Right lobe of liver (tissue), 4 donors: ENCODE measurements at regions not wholly inside any gene's neighbourhood (a gene's known extent, or its start where the extent isn't known, plus 50 kb on each side); places are given as distances from the start of the nearest gene placed in this dataset.

Experiments
- CTCF ChIP-seq, 4 donors: fragments of 200-600 bp in 3 of 4; fragments of 450-650 bp in 1 of 4; IDR thresholded peaks; one replicate each; pipeline versions ENCODE4 v1.5.1 to v1.8.0; 2016 to 2022; ENCODE audit warnings: antibody characterized with exemption in 4 of 4, mild to moderate bottlenecking in 2 of 4
- POLR2A ChIP-seq: fragments of 450-650 bp; IDR thresholded peaks from one replicate; pipeline ENCODE4 v1.6.1; 2017; ENCODE audit warnings: antibody characterized with exemption, mild to moderate bottlenecking
- donor health status: DM: no; HTN: no; CAD: no.
- donor health status: DM: no; HTN: no; CAD: no.
- donor health status: DM: no; HTN: yes; CAD: no.

- TF ChIP-seq POLR2A = no peak
- TF ChIP-seq CTCF (IDR thresholded peaks at IDR 0.05) = no peak
Observed at GRCh38 chr13:34372581-34372980, 554.6 kb downstream of the RFC3 start.
